ENCODE measurements at regions not wholly inside any gene's neighbourhood (a gene's known extent, or its start where the extent isn't known, plus 50 kb on each side); places are given as distances from the start of the nearest gene placed in this dataset.

DNA sequence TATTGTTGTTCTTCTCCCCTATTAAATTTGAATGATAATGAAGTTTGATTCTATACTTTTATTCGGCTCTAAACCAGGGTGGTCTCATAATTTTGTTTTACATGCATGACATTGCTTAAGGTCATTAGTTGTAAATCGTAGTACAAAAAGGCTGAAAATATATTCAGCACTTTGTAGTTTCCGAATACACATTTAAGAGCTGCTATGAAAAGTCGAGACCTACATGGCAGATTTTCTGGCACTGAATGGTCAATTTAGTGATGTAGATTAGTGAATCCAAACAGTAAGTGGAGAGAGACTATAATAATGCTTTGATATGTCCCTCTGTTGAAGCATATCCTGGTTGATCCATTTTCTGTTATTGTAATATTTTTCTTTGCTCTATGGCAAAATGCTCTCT, 254.0 kb upstream of the SOX2 start:
- TF ChIP-seq, protein P1, sequence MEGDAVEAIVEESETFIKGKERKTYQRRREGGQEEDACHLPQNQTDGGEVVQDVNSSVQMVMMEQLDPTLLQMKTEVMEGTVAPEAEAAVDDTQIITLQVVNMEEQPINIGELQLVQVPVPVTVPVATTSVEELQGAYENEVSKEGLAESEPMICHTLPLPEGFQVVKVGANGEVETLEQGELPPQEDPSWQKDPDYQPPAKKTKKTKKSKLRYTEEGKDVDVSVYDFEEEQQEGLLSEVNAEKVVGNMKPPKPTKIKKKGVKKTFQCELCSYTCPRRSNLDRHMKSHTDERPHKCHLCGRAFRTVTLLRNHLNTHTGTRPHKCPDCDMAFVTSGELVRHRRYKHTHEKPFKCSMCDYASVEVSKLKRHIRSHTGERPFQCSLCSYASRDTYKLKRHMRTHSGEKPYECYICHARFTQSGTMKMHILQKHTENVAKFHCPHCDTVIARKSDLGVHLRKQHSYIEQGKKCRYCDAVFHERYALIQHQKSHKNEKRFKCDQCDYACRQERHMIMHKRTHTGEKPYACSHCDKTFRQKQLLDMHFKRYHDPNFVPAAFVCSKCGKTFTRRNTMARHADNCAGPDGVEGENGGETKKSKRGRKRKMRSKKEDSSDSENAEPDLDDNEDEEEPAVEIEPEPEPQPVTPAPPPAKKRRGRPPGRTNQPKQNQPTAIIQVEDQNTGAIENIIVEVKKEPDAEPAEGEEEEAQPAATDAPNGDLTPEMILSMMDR (conservative IDR thresholded peaks at IDR 0.05; ENCODE audit: low read depth in 2 of 2) = no peak
- TF ChIP-seq, protein P2, sequence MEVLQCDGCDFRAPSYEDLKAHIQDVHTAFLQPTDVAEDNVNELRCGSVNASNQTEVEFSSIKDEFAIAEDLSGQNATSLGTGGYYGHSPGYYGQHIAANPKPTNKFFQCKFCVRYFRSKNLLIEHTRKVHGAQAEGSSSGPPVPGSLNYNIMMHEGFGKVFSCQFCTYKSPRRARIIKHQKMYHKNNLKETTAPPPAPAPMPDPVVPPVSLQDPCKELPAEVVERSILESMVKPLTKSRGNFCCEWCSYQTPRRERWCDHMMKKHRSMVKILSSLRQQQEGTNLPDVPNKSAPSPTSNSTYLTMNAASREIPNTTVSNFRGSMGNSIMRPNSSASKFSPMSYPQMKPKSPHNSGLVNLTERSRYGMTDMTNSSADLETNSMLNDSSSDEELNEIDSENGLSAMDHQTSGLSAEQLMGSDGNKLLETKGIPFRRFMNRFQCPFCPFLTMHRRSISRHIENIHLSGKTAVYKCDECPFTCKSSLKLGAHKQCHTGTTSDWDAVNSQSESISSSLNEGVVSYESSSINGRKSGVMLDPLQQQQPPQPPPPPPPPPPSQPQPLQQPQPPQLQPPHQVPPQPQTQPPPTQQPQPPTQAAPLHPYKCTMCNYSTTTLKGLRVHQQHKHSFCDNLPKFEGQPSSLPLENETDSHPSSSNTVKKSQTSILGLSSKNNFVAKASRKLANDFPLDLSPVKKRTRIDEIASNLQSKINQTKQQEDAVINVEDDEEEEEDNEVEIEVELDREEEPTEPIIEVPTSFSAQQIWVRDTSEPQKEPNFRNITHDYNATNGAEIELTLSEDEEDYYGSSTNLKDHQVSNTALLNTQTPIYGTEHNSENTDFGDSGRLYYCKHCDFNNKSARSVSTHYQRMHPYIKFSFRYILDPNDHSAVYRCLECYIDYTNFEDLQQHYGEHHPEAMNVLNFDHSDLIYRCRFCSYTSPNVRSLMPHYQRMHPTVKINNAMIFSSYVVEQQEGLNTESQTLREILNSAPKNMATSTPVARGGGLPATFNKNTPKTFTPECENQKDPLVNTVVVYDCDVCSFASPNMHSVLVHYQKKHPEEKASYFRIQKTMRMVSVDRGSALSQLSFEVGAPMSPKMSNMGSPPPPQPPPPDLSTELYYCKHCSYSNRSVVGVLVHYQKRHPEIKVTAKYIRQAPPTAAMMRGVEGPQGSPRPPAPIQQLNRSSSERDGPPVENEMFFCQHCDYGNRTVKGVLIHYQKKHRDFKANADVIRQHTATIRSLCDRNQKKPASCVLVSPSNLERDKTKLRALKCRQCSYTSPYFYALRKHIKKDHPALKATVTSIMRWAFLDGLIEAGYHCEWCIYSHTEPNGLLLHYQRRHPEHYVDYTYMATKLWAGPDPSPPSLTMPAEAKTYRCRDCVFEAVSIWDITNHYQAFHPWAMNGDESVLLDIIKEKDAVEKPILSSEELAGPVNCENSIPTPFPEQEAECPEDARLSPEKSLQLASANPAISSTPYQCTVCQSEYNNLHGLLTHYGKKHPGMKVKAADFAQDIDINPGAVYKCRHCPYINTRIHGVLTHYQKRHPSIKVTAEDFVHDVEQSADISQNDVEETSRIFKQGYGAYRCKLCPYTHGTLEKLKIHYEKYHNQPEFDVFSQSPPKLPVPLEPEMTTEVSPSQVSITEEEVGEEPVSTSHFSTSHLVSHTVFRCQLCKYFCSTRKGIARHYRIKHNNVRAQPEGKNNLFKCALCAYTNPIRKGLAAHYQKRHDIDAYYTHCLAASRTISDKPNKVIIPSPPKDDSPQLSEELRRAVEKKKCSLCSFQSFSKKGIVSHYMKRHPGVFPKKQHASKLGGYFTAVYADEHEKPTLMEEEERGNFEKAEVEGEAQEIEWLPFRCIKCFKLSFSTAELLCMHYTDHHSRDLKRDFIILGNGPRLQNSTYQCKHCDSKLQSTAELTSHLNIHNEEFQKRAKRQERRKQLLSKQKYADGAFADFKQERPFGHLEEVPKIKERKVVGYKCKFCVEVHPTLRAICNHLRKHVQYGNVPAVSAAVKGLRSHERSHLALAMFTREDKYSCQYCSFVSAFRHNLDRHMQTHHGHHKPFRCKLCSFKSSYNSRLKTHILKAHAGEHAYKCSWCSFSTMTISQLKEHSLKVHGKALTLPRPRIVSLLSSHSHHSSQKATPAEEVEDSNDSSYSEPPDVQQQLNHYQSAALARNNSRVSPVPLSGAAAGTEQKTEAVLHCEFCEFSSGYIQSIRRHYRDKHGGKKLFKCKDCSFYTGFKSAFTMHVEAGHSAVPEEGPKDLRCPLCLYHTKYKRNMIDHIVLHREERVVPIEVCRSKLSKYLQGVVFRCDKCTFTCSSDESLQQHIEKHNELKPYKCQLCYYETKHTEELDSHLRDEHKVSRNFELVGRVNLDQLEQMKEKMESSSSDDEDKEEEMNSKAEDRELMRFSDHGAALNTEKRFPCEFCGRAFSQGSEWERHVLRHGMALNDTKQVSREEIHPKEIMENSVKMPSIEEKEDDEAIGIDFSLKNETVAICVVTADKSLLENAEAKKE (CRISPR knock-in tag; IDR thresholded peaks at IDR 0.05) = no peak
- TF ChIP-seq, protein P3, sequence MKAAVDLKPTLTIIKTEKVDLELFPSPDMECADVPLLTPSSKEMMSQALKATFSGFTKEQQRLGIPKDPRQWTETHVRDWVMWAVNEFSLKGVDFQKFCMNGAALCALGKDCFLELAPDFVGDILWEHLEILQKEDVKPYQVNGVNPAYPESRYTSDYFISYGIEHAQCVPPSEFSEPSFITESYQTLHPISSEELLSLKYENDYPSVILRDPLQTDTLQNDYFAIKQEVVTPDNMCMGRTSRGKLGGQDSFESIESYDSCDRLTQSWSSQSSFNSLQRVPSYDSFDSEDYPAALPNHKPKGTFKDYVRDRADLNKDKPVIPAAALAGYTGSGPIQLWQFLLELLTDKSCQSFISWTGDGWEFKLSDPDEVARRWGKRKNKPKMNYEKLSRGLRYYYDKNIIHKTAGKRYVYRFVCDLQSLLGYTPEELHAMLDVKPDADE (IDR thresholded peaks at IDR 0.05) = no peak

Data from GM23338 (cell line).